HL-60 (cell line): ENCODE measurements at regions not wholly inside any gene's neighbourhood (a gene's known extent, or its start where the extent isn't known, plus 50 kb on each side); places are given as distances from the start of the nearest gene placed in this dataset.
"Not testable (repeated sequence)": the region's sequence is repeated elsewhere in the genome, so short reads cannot be mapped to it uniquely, and the experiment has no call there.

ENCODE experiments used
- CTCF ChIP-seq: IDR thresholded peaks from one replicate; pipeline ENCODE4 v1.5.1; 2011; ENCODE audit warnings: low read length, control low read depth, inconsistent platforms; ENCODE audit not compliant: insufficient read depth
- SPI1 ChIP-seq: IDR thresholded peaks from 2 replicates; pipeline ENCODE4 v1.6.1; 2012; ENCODE audit warnings: low read depth, mild to moderate bottlenecking, borderline replicate concordance

- TF ChIP-seq CTCF, SPI1: not testable (repeated sequence)
Observed at GRCh38 chr15:21249508-21250019, 190.7 kb downstream of the POTEB3 start.
